Heart left ventricle (tissue), 16 donors: ENCODE measurements at regions not wholly inside any gene's neighbourhood (a gene's known extent, or its start where the extent isn't known, plus 50 kb on each side); places are given as distances from the start of the nearest gene placed in this dataset.

Experiments
- ATAC-seq, 4 donors: fragments of 200-7000 bp; cut with Tn5 transposase; one replicate each; pipeline ENCODE4 v1.9.1; 2020 to 2022; ENCODE audit warnings: moderate library complexity in 4 of 4, mild to moderate bottlenecking in 3 of 4, moderate number of reproducible peaks in 1 of 4
- DNase-seq, 5 donors: peaks; one replicate each; pipeline ENCODE4 v3.0.0-alpha.2; 2020
- H3K27ac ChIP-seq, 12 donors: fragments of 200-600 bp; sonication (generic) in 4 of 12; one replicate each; pipeline versions ENCODE4 v1.5.0 to v1.8.0; 2016 to 2022; ENCODE audit warnings: mild to moderate bottlenecking in 2 of 12
- H3K27me3 ChIP-seq, 9 donors: fragments of 200-600 bp; sonication (generic) in 2 of 9; one replicate each; pipeline versions ENCODE4 v1.5.1 to v1.8.0; 2016 to 2022; ENCODE audit warnings: mild to moderate bottlenecking in 3 of 9
- H3K36me3 ChIP-seq, 9 donors: fragments of 200-600 bp; sonication (generic) in 2 of 9; one replicate each; pipeline versions ENCODE4 v1.5.0 to v1.8.0; 2018 to 2022; ENCODE audit warnings: mild to moderate bottlenecking in 2 of 9
- H3K4me1 ChIP-seq, 12 donors: fragments of 200-600 bp; sonication (generic) in 4 of 12; one replicate each; pipeline versions ENCODE4 v1.5.0 to v1.8.0; 2016 to 2022; ENCODE audit warnings: mild to moderate bottlenecking in 3 of 12
- H3K4me3 ChIP-seq, 12 donors: fragments of 200-600 bp; sonication (generic) in 4 of 12; one replicate each; pipeline versions ENCODE4 v1.5.0 to v1.8.0; 2017 to 2022; ENCODE audit warnings: mild to moderate bottlenecking in 9 of 12, moderate library complexity in 4 of 12
- H3K9me3 ChIP-seq, 12 donors: fragments of 200-600 bp; sonication (generic) in 4 of 12; one replicate each; pipeline versions ENCODE4 v1.5.0 to v1.8.0; 2016 to 2022; ENCODE audit warnings: mild to moderate bottlenecking in 1 of 12
- POLR2A ChIP-seq, 2 donors: fragments of 450-650 bp; IDR thresholded peaks; one replicate each; pipeline ENCODE4 v1.6.1; 2017; ENCODE audit warnings: antibody characterized with exemption in 2 of 2, mild to moderate bottlenecking in 2 of 2, moderate library complexity in 2 of 2
- WGBS, 4 donors: extraction: QIAGEN DNeasy Blood & Tissue Kit in 2 of 4; methylation state at CpG; one replicate each; pipeline versions ENCODE4 v1.1.5 to v1.1.7; 2013 to 2018; 5-methylcytosine and 5-hydroxymethylcytosine counted together
- intact Hi-C, 10 donors: fragments of 100-400 bp; cut with DNase I; formaldehyde crosslinking; loops; one replicate each; pipeline versions ENCODE4 v1.11.1 to v1.14.2; 2022
- TF ChIP-seq, protein P1 (sequence below), 12 donors: fragments of 200-600 bp; sonication (generic) in 4 of 12; IDR thresholded peaks; one replicate each; pipeline versions ENCODE4 v1.5.0 to v1.8.0; 2018 to 2022; ENCODE audit warnings: antibody characterized with exemption in 12 of 12, mild to moderate bottlenecking in 5 of 12
- donor health status: ischemic (EF 13 %, LVEDD 7.1; RV severe dilation, severe dysfunction).
- donor health status: healthy with polysubstance abuse.
- donor health status: DM: no; HTN: yes; CAD: no.
- donor health status: DM: no; HTN: no; CAD: no.
- donor health status: ischemic (EF 25% LVEDD 6.9; RV normal size, moderate dysfunction).
- donor health status: ischemic (EF 25% LVEDD 5.7; RV mildly dilated, moderate dysfunction).
- donor health status: healthy.
- donor health status: DM: yes; HTN: yes; CAD: no.
- donor health status: ischemic (EF 35%, LVEDD 5.7; RV mildly dilated, moderate dysfunction).
- donor health status: nonischemic (EF 11% LVEDD 7.7; RV severe dilation, severe dysfunction).
- donor health status: DM: yes; HTN: yes; CAD: no.
- donor health status: PGD.
- donor health status: ischemic (EF 29% LVEDD 5.4; RV normal size, mild dysfunction).
- donor health status: nonischemic (EF 23%, LVEDD 6.1; RV moderate dilation, normal function).

GRCh38 chr2:3045318-3045921 is 332.2 kb downstream of the EIPR1 start:
- no peak for ATAC-seq
- Histone ChIP-seq H3K27me3 (peaks cover 0 to 2% (median 0%) of the 10 kb centered on the region in 9 donors), H3K4me3 (no peak overlapping the region), H3K27ac (no peak overlapping the region), H3K9me3 (no peaks in the 10 kb centered on the region), H3K36me3 (no peaks in the 10 kb centered on the region), H3K4me1 (peaks cover 0 to 20% (median 0%) of the 10 kb centered on the region in 12 donors)
- WGBS, 4 donors, result 91 to 94% (median 93%) methylated on average over 9 to 10 of the region's 10 CpGs
- intact Hi-C loops, result no loop called here
- no peak for DNase-seq
- TF ChIP-seq, protein P1, sequence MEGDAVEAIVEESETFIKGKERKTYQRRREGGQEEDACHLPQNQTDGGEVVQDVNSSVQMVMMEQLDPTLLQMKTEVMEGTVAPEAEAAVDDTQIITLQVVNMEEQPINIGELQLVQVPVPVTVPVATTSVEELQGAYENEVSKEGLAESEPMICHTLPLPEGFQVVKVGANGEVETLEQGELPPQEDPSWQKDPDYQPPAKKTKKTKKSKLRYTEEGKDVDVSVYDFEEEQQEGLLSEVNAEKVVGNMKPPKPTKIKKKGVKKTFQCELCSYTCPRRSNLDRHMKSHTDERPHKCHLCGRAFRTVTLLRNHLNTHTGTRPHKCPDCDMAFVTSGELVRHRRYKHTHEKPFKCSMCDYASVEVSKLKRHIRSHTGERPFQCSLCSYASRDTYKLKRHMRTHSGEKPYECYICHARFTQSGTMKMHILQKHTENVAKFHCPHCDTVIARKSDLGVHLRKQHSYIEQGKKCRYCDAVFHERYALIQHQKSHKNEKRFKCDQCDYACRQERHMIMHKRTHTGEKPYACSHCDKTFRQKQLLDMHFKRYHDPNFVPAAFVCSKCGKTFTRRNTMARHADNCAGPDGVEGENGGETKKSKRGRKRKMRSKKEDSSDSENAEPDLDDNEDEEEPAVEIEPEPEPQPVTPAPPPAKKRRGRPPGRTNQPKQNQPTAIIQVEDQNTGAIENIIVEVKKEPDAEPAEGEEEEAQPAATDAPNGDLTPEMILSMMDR (IDR thresholded peaks at IDR 0.05), result no peak
- no peak for TF ChIP-seq POLR2A (IDR thresholded peaks at IDR 0.05)

- Histone ChIP-seq H3K27ac (no peak overlapping the region), H3K9me3 (no peaks in the 10 kb centered on the region), H3K4me1 (peaks cover 0 to 20% (median 0%) of the 10 kb centered on the region in 12 donors), H3K4me3 (no peak overlapping the region), H3K27me3 (peaks cover 0 to 4% (median 0%) of the 10 kb centered on the region in 9 donors), H3K36me3 (no peaks in the 10 kb centered on the region)
- ATAC-seq (no peak), DNase-seq (no peak)
- no peak for TF ChIP-seq POLR2A (IDR thresholded peaks at IDR 0.05)
- TF ChIP-seq, protein P1 (IDR thresholded peaks at IDR 0.05), result no peak
- intact Hi-C loops, result no loop called here
- WGBS, 4 donors, result 82 to 86% (median 85%) methylated on average over 14 to 15 of the region's 15 CpGs
These were observed 332.9 kb downstream of the EIPR1 start for GRCh38 chr2:3044587-3045317.

- 85 to 94% (median 89%) methylated on average over 8 of the region's 8 CpGs for WGBS, 4 donors
These were observed 333.9 kb downstream of the EIPR1 start for GRCh38 chr2:3043726-3044125.

More at GRCh38 chr2:3043726-3044125, 333.9 kb downstream of the EIPR1 start:
- H3K27ac ChIP-seq, result no peak overlapping the region
- intact Hi-C loops, result no loop called here
- H3K27me3 ChIP-seq, result peaks cover 0 to 4% (median 0%) of the 10 kb centered on the region in 9 donors
- no peaks in the 10 kb centered on the region for H3K36me3 ChIP-seq
- no peaks in the 10 kb centered on the region for H3K9me3 ChIP-seq
- DNase-seq (no peak), ATAC-seq (no peak)
- no peak overlapping the region for H3K4me3 ChIP-seq
- TF ChIP-seq, protein P1 (IDR thresholded peaks at IDR 0.05), result no peak
- TF ChIP-seq POLR2A (IDR thresholded peaks at IDR 0.05), result no peak
- peaks cover 0 to 20% (median 0%) of the 10 kb centered on the region in 12 donors for H3K4me1 ChIP-seq
